ENCODE measurements at regions not wholly inside any gene's neighbourhood (a gene's known extent, or its start where the extent isn't known, plus 50 kb on each side); places are given as distances from the start of the nearest gene placed in this dataset.

- peak; percentile 82 for DNase-seq
- no peaks in the 10 kb centered on the region for H3K36me3 ChIP-seq
- peaks cover 21% of the 10 kb centered on the region for H3K4me1 ChIP-seq
- peak overlapping the region; percentile 41 for H3K4me3 ChIP-seq (ENCODE audit: low read depth, low read length)
- no peaks in the 10 kb centered on the region for H3K9me3 ChIP-seq
- H3K27me3 ChIP-seq = no peaks in the 10 kb centered on the region
- no peak for TF ChIP-seq CTCF (IDR thresholded peaks at IDR 0.05; ENCODE audit: low read depth, low read length)
Measured at GRCh38 chr5:160175438-160176218, 53.7 kb upstream of the FABP6 start.

- Histone ChIP-seq H3K27me3 (no peaks in the 10 kb centered on the region), H3K9me3 (no peaks in the 10 kb centered on the region), H3K36me3 (no peaks in the 10 kb centered on the region), H3K4me3 (ENCODE audit: low read depth, low read length) (peak overlapping the region; percentile 41), H3K4me1 (peaks cover 21% of the 10 kb centered on the region)
- no peak for DNase-seq
- TF ChIP-seq CTCF (IDR thresholded peaks at IDR 0.05; ENCODE audit: low read depth, low read length) = no peak
Measured at GRCh38 chr5:160174780-160175437, 54.4 kb upstream of the FABP6 start.

- Histone ChIP-seq H3K9me3 (no peaks in the 10 kb centered on the region), H3K4me3 (ENCODE audit: low read depth, low read length) (no peak overlapping the region), H3K4me1 (peaks cover 21% of the 10 kb centered on the region), H3K36me3 (no peaks in the 10 kb centered on the region), H3K27me3 (no peaks in the 10 kb centered on the region)
- DNase-seq = no peak
- TF ChIP-seq CTCF (IDR thresholded peaks at IDR 0.05; ENCODE audit: low read depth, low read length) = no peak
Measured at GRCh38 chr5:160174290-160174689, 55.0 kb upstream of the FABP6 start.

GRCh38 chr5:160171666-160172065, 52.4 kb upstream of the PWWP2A start:
- Histone ChIP-seq H3K4me1 (peaks cover 28% of the 10 kb centered on the region), H3K36me3 (no peaks in the 10 kb centered on the region)
- no peak for DNase-seq

GRCh38 chr5:160169326-160169725, 50.1 kb upstream of the PWWP2A start:
- Histone ChIP-seq H3K9me3 (no peaks in the 10 kb centered on the region), H3K4me3 (ENCODE audit: low read depth, low read length) (no peak overlapping the region), H3K36me3 (no peaks in the 10 kb centered on the region), H3K27me3 (no peaks in the 10 kb centered on the region), H3K4me1 (peaks cover 30% of the 10 kb centered on the region)
- no peak for DNase-seq
- TF ChIP-seq CTCF (IDR thresholded peaks at IDR 0.05; ENCODE audit: low read depth, low read length) = no peak

More at GRCh38 chr5:160171666-160172065, 52.4 kb upstream of the PWWP2A start:
- Histone ChIP-seq H3K27me3 (no peaks in the 10 kb centered on the region), H3K9me3 (no peaks in the 10 kb centered on the region), H3K4me3 (ENCODE audit: low read depth, low read length) (no peak overlapping the region)
- no peak for TF ChIP-seq CTCF (IDR thresholded peaks at IDR 0.05; ENCODE audit: low read depth, low read length)

All from BE2C (cell line).